IMR-90 (cell line): ENCODE measurements at regions not wholly inside any gene's neighbourhood (a gene's known extent, or its start where the extent isn't known, plus 50 kb on each side); places are given as distances from the start of the nearest gene placed in this dataset.

Experiments used
- ATAC-seq: fragments of 200-7000 bp; cut with Tn5 transposase; 2 replicates; pipeline ENCODE4 v1.9.1; 2020; ENCODE audit warnings: low read depth, mild to moderate bottlenecking, moderate library complexity
- BruUV-seq: library from RNA; stranded (reverse); fragments of 400-500 nt; replicated peaks from 2 replicates; lab custom pipeline; 2021; lab: Mats Ljungman, UMichigan
- CTCF ChIA-PET: fragments of 300-600 bp; formaldehyde crosslinking; extraction: SDS; loops from one replicate; lab custom pipeline; 2021; ENCODE audit warnings: antibody characterized with exemption; lab: Yijun Ruan, JAX
- POLR2A ChIA-PET: fragments of 300-600 bp; sonication (Branson Sonifier 250); formaldehyde crosslinking; loops from one replicate; lab custom pipeline; 2022; ENCODE audit warnings: antibody characterized with exemption; ENCODE audit not compliant: unreplicated experiment; lab: Charles Lee
- DNase-seq: peaks from one replicate; pipeline ENCODE4 v3.0.0; 2013
- H2AFZ ChIP-seq: replicated peaks from 2 replicates; pipeline ENCODE3; 2013; ENCODE audit warnings: low read length, mild to moderate bottlenecking; ENCODE audit not compliant: poor library complexity
- H2AK5ac ChIP-seq: 2 replicates; pipeline ENCODE4 v1.6.1; 2013; ENCODE audit warnings: low read depth, low read length, inconsistent platforms
- H2AK9ac ChIP-seq: replicated peaks from 2 replicates; pipeline ENCODE3; 2013; ENCODE audit warnings: mild to moderate bottlenecking, low read depth, low read length, moderate library complexity; ENCODE audit not compliant: poor library complexity
- H2BK120ac ChIP-seq: 2 replicates; pipeline ENCODE4 v1.6.1; 2013; ENCODE audit warnings: low read depth, low read length, inconsistent platforms
- H2BK15ac ChIP-seq: 3 replicates; pipeline ENCODE4 v1.6.1; 2013; ENCODE audit warnings: low read depth, low read length, inconsistent platforms
- H2BK20ac ChIP-seq: 2 replicates; pipeline ENCODE4 v1.6.1; 2013; ENCODE audit warnings: low read depth, mild to moderate bottlenecking, inconsistent platforms, low read length, moderate library complexity
- H2BK5ac ChIP-seq: 2 replicates; pipeline ENCODE4 v1.6.1; 2013; ENCODE audit warnings: mild to moderate bottlenecking, low read depth, low read length, inconsistent platforms; ENCODE audit not compliant: poor library complexity, severe bottlenecking
- H3K14ac ChIP-seq: replicated peaks from 2 replicates; pipeline ENCODE4 v1.6.1; 2013; ENCODE audit warnings: low read depth, low read length, inconsistent platforms
- H3K18ac ChIP-seq: 2 replicates; pipeline ENCODE4 v1.6.1; 2013; ENCODE audit warnings: low read depth, low read length, control low read depth
- H3K23ac ChIP-seq: 2 replicates; pipeline ENCODE4 v1.6.1; 2013; ENCODE audit warnings: low read depth, low read length, inconsistent platforms
- H3K27ac ChIP-seq: 2 replicates; pipeline ENCODE4 v1.5.1; 2013; ENCODE audit warnings: mild to moderate bottlenecking, control low read depth, low read length; ENCODE audit not compliant: insufficient read depth
- H3K27me3 ChIP-seq: 2 replicates; pipeline ENCODE4 v1.6.1; 2013; ENCODE audit warnings: low read length; ENCODE audit not compliant: control insufficient read depth, insufficient read depth
- H3K36me3 ChIP-seq: 2 replicates; pipeline ENCODE4 v1.6.1; 2013; ENCODE audit warnings: low read length, mixed read lengths; ENCODE audit not compliant: control insufficient read depth, insufficient read depth
- H3K4ac ChIP-seq: 2 replicates; pipeline ENCODE4 v1.6.1; 2013; ENCODE audit warnings: low read depth, low read length, inconsistent platforms
- H3K4me1 ChIP-seq: 2 replicates; pipeline ENCODE4 v1.6.1; 2013; ENCODE audit warnings: low read length, mixed read lengths; ENCODE audit not compliant: control insufficient read depth, insufficient read depth
- H3K4me2 ChIP-seq: 2 replicates; pipeline ENCODE4 v1.6.1; 2013; ENCODE audit warnings: low read depth, mild to moderate bottlenecking, control low read depth, low read length, moderate library complexity
- H3K4me3 ChIP-seq: 2 replicates; pipeline ENCODE4 v1.5.1; 2013; ENCODE audit warnings: low read depth, mild to moderate bottlenecking, control low read depth, low read length, moderate library complexity; ENCODE audit not compliant: insufficient read depth
- H3K56ac ChIP-seq: 2 replicates; pipeline ENCODE4 v1.6.1; 2013; ENCODE audit warnings: low read length, inconsistent platforms; ENCODE audit not compliant: insufficient read depth; ENCODE audit errors: extremely low read depth
- H3K79me1 ChIP-seq, 2 experiments: 2 replicates each; pipeline ENCODE4 v1.6.1; 2013; ENCODE audit warnings: low read length in 2 of 2, inconsistent platforms in 1 of 2, low read depth in 1 of 2
- H3K9ac ChIP-seq: 2 replicates; pipeline ENCODE4 v1.6.1; 2013; ENCODE audit warnings: low read depth, low read length, control low read depth
- H3K9me1 ChIP-seq: 2 replicates; pipeline ENCODE4 v1.6.1; 2013; ENCODE audit warnings: low read length, inconsistent platforms; ENCODE audit not compliant: insufficient read depth
- H3K9me3 ChIP-seq: 2 replicates; pipeline ENCODE4 v1.6.1; 2013; ENCODE audit warnings: low read length; ENCODE audit not compliant: control insufficient read depth, insufficient read depth
- H4K20me1 ChIP-seq: 2 replicates; pipeline ENCODE4 v1.6.1; 2013; ENCODE audit warnings: low read length, inconsistent platforms; ENCODE audit not compliant: insufficient read depth
- H4K5ac ChIP-seq: 2 replicates; pipeline ENCODE4 v1.6.1; 2013; ENCODE audit warnings: mild to moderate bottlenecking, low read depth, low read length, control low read depth
- H4K8ac ChIP-seq, 2 experiments: 2 replicates each; pipeline ENCODE4 v1.6.1; 2013; ENCODE audit warnings: low read depth in 2 of 2, low read length in 2 of 2, control low read depth in 1 of 2, inconsistent platforms in 1 of 2
- H4K91ac ChIP-seq: 2 replicates; pipeline ENCODE4 v1.6.1; 2013; ENCODE audit warnings: low read depth, low read length, inconsistent platforms; ENCODE audit not compliant: insufficient read depth
- BHLHE40 ChIP-seq: fragments of 150-350 bp; IDR thresholded peaks from 2 replicates; pipeline ENCODE4 v1.6.1; 2016; ENCODE audit warnings: mild to moderate bottlenecking, low read depth, low read length
- FOS ChIP-seq: fragments of 150-350 bp; IDR thresholded peaks from 2 replicates; pipeline ENCODE4 v1.6.1; 2016; ENCODE audit warnings: low read depth, low read length
- MAFK ChIP-seq: IDR thresholded peaks from 2 replicates; pipeline ENCODE4 v1.6.1; 2012; ENCODE audit warnings: low read depth, low read length, improper control_type of control experiment
- MAZ ChIP-seq: IDR thresholded peaks from 2 replicates; pipeline ENCODE4 v1.6.1; 2012; ENCODE audit warnings: low read depth, mild to moderate bottlenecking, low read length, improper control_type of control experiment, moderate library complexity, borderline replicate concordance
- MXI1 ChIP-seq: IDR thresholded peaks from 2 replicates; pipeline ENCODE4 v1.6.1; 2012; ENCODE audit warnings: low read depth, mild to moderate bottlenecking, low read length, moderate library complexity, borderline replicate concordance
- POLR2A ChIP-seq: IDR thresholded peaks from 2 replicates; pipeline ENCODE4 v1.6.1; 2012; ENCODE audit warnings: mild to moderate bottlenecking, low read depth, low read length
- RCOR1 ChIP-seq: IDR thresholded peaks from 2 replicates; pipeline ENCODE4 v1.6.1; 2012; ENCODE audit warnings: mild to moderate bottlenecking, low read length, improper control_type of control experiment; ENCODE audit not compliant: insufficient replicate concordance
- RFX5 ChIP-seq: IDR thresholded peaks from 2 replicates; pipeline ENCODE4 v1.8.0; 2012; ENCODE audit warnings: low read depth, mild to moderate bottlenecking, low read length, moderate library complexity
- USF2 ChIP-seq: fragments of 150-350 bp; IDR thresholded peaks from 2 replicates; pipeline ENCODE4 v1.6.1; 2017; ENCODE audit warnings: mild to moderate bottlenecking, antibody characterized with exemption, low read length, low read depth
- WGBS, 2 experiments: methylation state at CpG; one replicate each; pipeline versions ENCODE4 v1.1.5 to v1.1.7; 2013; ENCODE audit warnings: missing lambda C conversion rate in 2 of 2; ENCODE audit not compliant: insufficient read length in 1 of 2; ENCODE audit errors: extremely low coverage in 2 of 2; 5-methylcytosine and 5-hydroxymethylcytosine counted together
- dilution Hi-C: fragments of 300-500 bp; cut with HindIII; formaldehyde crosslinking; loops from one replicate; pipeline ENCODE4 v1.14.3; 2018; ENCODE audit warnings: low sequenced_read_pairs; ENCODE audit not compliant: unreplicated experiment
- in situ Hi-C: fragments of 300-500 bp; cut with MboI; formaldehyde crosslinking; loops from 3 replicates; pipeline ENCODE4 v1.14.3; 2019; ENCODE audit warnings: low sequenced_read_pairs, inconsistent platforms, mixed read lengths
- intact Hi-C: fragments of 100-400 bp; cut with micrococcal nuclease; formaldehyde crosslinking; loops from 2 replicates; pipeline ENCODE4 v1.10.0; 2022

GRCh38 chr16:50475170-50475569 lies 73.0 kb upstream of the NKD1 start:
- no peak overlapping the region for H3K9ac ChIP-seq
- CTCF ChIA-PET: no interaction called here

More at GRCh38 chr16:50475170-50475569, 73.0 kb upstream of the NKD1 start:
- Histone ChIP-seq H3K27me3 (peaks cover 2% of the 10 kb centered on the region), H2BK120ac (no peak overlapping the region), H3K9me1 (no peaks in the 10 kb centered on the region), H3K4me1 (no peaks in the 10 kb centered on the region), H3K4ac (no peak overlapping the region), H3K4me3 (no peak overlapping the region), H4K91ac (no peak overlapping the region), H2BK20ac (no peak overlapping the region), H4K8ac (no peak overlapping the region), H2AFZ (no peak overlapping the region), H2AK5ac (no peak overlapping the region), H3K36me3 (no peaks in the 10 kb centered on the region), H4K5ac (no peak overlapping the region), H2BK15ac (no peak overlapping the region), H3K4me2 (no peak overlapping the region), H3K56ac (no peak overlapping the region), H3K14ac (no peak overlapping the region), H3K9me3 (no peaks in the 10 kb centered on the region), H3K27ac (no peak overlapping the region), H2BK5ac (no peak overlapping the region), H3K79me1 (no peaks in the 10 kb centered on the region), H3K18ac (no peak overlapping the region), H3K23ac (no peak overlapping the region), H4K20me1 (no peaks in the 10 kb centered on the region), H2AK9ac (no peak overlapping the region)
- in situ Hi-C loops: no loop called here
- intact Hi-C loops: no loop called here
- TF ChIP-seq MXI1 (no peak), BHLHE40 (no peak), MAFK (no peak), RCOR1 (no peak), MAZ (no peak), USF2 (no peak), RFX5 (no peak), POLR2A (no peak), FOS (no peak)
- WGBS, 2 experiments: no CpG with 5 or more reads among the region's 3 CpGs
- POLR2A ChIA-PET: no interaction called here
- dilution Hi-C loops: no loop called here
- no peak for DNase-seq
- no TSS peak for BruUV-seq
- no peak for ATAC-seq
